Psoas muscle (tissue), 7 donors: ENCODE measurements at regions not wholly inside any gene's neighbourhood (a gene's known extent, or its start where the extent isn't known, plus 50 kb on each side); places are given as distances from the start of the nearest gene placed in this dataset.

ENCODE experiments used
- ATAC-seq, 4 donors: fragments of 200-7000 bp; cut with Tn5 transposase; one replicate each; pipeline ENCODE4 v1.9.1; 2020; ENCODE audit warnings: moderate library complexity in 3 of 4, mild to moderate bottlenecking in 2 of 4
- DNase-seq, 2 donors: peaks; one replicate each; pipeline ENCODE4 v3.0.0-alpha.2; 2020
- H3K27ac ChIP-seq: fragments of 200-600 bp; one replicate; pipeline ENCODE4 v1.8.0; 2022
- H3K27me3 ChIP-seq, 3 donors: fragments of 200-600 bp in 1 of 3; one replicate each; pipeline versions ENCODE4 v1.6.1 to v1.8.0; 2013 to 2022; ENCODE audit warnings: low read length in 2 of 3, mild to moderate bottlenecking in 2 of 3, moderate library complexity in 1 of 3; ENCODE audit not compliant: insufficient read depth in 3 of 3
- H3K36me3 ChIP-seq, 2 donors: fragments of 200-600 bp in 1 of 2; one replicate each; pipeline versions ENCODE4 v1.6.1 to v1.8.0; 2013 to 2022; ENCODE audit warnings: low read depth in 1 of 2, mild to moderate bottlenecking in 1 of 2, moderate library complexity in 1 of 2; ENCODE audit not compliant: insufficient read depth in 1 of 2
- H3K4me1 ChIP-seq: fragments of 200-600 bp; one replicate; pipeline ENCODE4 v1.8.0; 2022
- H3K4me3 ChIP-seq: fragments of 200-600 bp; one replicate; pipeline ENCODE4 v1.8.0; 2022; ENCODE audit warnings: mild to moderate bottlenecking
- H3K9me3 ChIP-seq: fragments of 200-600 bp; one replicate; pipeline ENCODE4 v1.8.0; 2022
- CTCF ChIP-seq: fragments of 200-600 bp; IDR thresholded peaks from one replicate; pipeline ENCODE4 v1.8.0; 2022; ENCODE audit warnings: antibody characterized with exemption
- WGBS, 3 donors: extraction: QIAGEN DNeasy Blood & Tissue Kit; methylation state at CpG; one replicate each; pipeline versions ENCODE4 v1.1.6 to v1.1.7; 2013; 5-methylcytosine and 5-hydroxymethylcytosine counted together
- intact Hi-C, 2 donors: fragments of 100-400 bp; cut with DNase I; formaldehyde crosslinking; loops; one replicate each; pipeline versions ENCODE4 v1.11.0 to v1.14.2; 2022
- donor health status: healthy with polysubstance abuse.
- donor health status: DM: no; HTN: no; CAD: no; lungs with moderate emphysema.
- donor health status: Bipolar disorder and iron deficiency.
- donor health status: healthy.
- donor health status: DM: yes; HTN: yes; CAD: no.
- donor health status: DM: no; HTN: no; CAD: no.
- donor health status: DM: yes; HTN: yes; CAD: no.

GRCh38 chr7:7090460-7090859 lies 91.9 kb upstream of the C1GALT1 start:
- Histone ChIP-seq H3K9me3 (no peaks in the 10 kb centered on the region), H3K4me3 (no peak overlapping the region), H3K36me3 (no peaks in the 10 kb centered on the region), H3K4me1 (no peaks in the 10 kb centered on the region), H3K27me3 (no peaks in the 10 kb centered on the region), H3K27ac (no peak overlapping the region)
- ATAC-seq (no peak), DNase-seq (no peak)
- TF ChIP-seq CTCF, result no peak
- 58 to 69% (median 67%) methylated on average over 1 of the region's 1 CpG for WGBS, 3 donors
- intact Hi-C loops, result no loop called here

GRCh38 chr7:7098280-7098818 lies 84.0 kb upstream of the C1GALT1 start:
- intact Hi-C loops, result no loop called here
- H3K36me3 ChIP-seq, result no peaks in the 10 kb centered on the region
- no peaks in the 10 kb centered on the region for H3K4me1 ChIP-seq
- DNase-seq (no peak), ATAC-seq (no peak)
- H3K9me3 ChIP-seq, result no peaks in the 10 kb centered on the region
- no peak overlapping the region for H3K27ac ChIP-seq
- TF ChIP-seq CTCF, result no peak
- no peak overlapping the region for H3K4me3 ChIP-seq
- H3K27me3 ChIP-seq, result no peaks in the 10 kb centered on the region
- 94 to 98% (median 95%) methylated on average over 1 of the region's 1 CpG for WGBS, 3 donors

GRCh38 chr7:7099584-7100014 lies 82.7 kb upstream of the C1GALT1 start:
- 17 to 22% (median 20%) methylated on average over 1 of the region's 1 CpG for WGBS, 3 donors
- intact Hi-C loops, result no loop called here
- H3K27ac ChIP-seq, result no peak overlapping the region

GRCh38 chr7:7100432-7100849 lies 81.9 kb upstream of the C1GALT1 start:
- ATAC-seq, result no peak
- Histone ChIP-seq H3K27ac (no peak overlapping the region), H3K4me1 (no peaks in the 10 kb centered on the region), H3K36me3 (no peaks in the 10 kb centered on the region), H3K27me3 (no peaks in the 10 kb centered on the region), H3K4me3 (no peak overlapping the region), H3K9me3 (no peaks in the 10 kb centered on the region)
- no peak for DNase-seq
- TF ChIP-seq CTCF, result no peak
- WGBS, 3 donors, result 84 to 91% (median 88%) methylated on average over 8 of the region's 8 CpGs
- intact Hi-C loops, result no loop called here

More at GRCh38 chr7:7099584-7100014, 82.7 kb upstream of the C1GALT1 start:
- H3K4me1 ChIP-seq, result no peaks in the 10 kb centered on the region
- no peaks in the 10 kb centered on the region for H3K27me3 ChIP-seq
- H3K9me3 ChIP-seq, result no peaks in the 10 kb centered on the region
- H3K4me3 ChIP-seq, result no peak overlapping the region
- DNase-seq (peak; percentile 60 to 78), ATAC-seq (peak; percentile 52 to 79 (median 70))
- TF ChIP-seq CTCF, result no peak
- no peaks in the 10 kb centered on the region for H3K36me3 ChIP-seq

- Histone ChIP-seq H3K9me3 (no peaks in the 10 kb centered on the region), H3K27ac (no peak overlapping the region), H3K4me1 (no peaks in the 10 kb centered on the region), H3K36me3 (no peaks in the 10 kb centered on the region), H3K4me3 (no peak overlapping the region), H3K27me3 (no peaks in the 10 kb centered on the region)
- no peak for DNase-seq
- 84 to 91% (median 88%) methylated on average over 12 of the region's 12 CpGs for WGBS, 3 donors
- intact Hi-C loops, result no loop called here
- no peak for ATAC-seq
- no peak for TF ChIP-seq CTCF
Measured at GRCh38 chr7:7102906-7103305, 79.4 kb upstream of the C1GALT1 start.
